Vagina (tissue), 2 donors: ENCODE measurements at regions not wholly inside any gene's neighbourhood (a gene's known extent, or its start where the extent isn't known, plus 50 kb on each side); places are given as distances from the start of the nearest gene placed in this dataset.

ENCODE experiments used
- CTCF ChIP-seq, 3 experiments: fragments of 450-650 bp in 2 of 3; fragments of 200-600 bp in 1 of 3; sonication (generic) in 1 of 3; IDR thresholded peaks; one replicate each; pipeline ENCODE4 v1.5.1; 2017 to 2019; ENCODE audit warnings: antibody characterized with exemption in 3 of 3, mild to moderate bottlenecking in 2 of 3, moderate library complexity in 2 of 3
- POLR2A ChIP-seq, 2 donors: fragments of 450-650 bp; IDR thresholded peaks; one replicate each; pipeline ENCODE4 v1.6.1; 2017; ENCODE audit warnings: antibody characterized with exemption in 2 of 2, mild to moderate bottlenecking in 2 of 2, moderate library complexity in 2 of 2
- POLR2AphosphoS5 ChIP-seq, 2 donors: sonication (generic); formaldehyde crosslinking; IDR thresholded peaks; one replicate each; pipeline ENCODE4 v1.9.0; 2017; ENCODE audit warnings: antibody characterized with exemption in 2 of 2, mild to moderate bottlenecking in 2 of 2, low read depth in 1 of 2; ENCODE audit not compliant: insufficient read depth in 1 of 2

DNA sequence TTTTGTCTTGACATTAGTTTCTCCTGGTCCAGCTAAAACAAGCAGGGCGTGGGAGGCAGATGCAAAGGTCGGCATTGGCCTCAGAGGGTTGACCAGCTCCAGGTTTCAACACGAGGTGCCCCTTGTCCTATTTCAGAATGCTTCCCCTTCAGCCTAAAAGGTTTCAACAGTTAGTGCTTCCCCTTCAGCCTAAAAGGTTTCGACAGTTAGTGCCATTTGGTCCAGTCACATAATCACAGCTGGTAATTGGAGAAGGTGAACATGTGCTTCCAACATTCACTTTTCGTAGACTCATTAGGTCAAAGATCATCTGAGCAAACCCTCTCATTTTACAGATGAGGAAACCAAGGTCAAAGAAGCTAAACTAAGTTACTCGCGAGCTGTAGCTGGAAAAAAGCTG is 270.3 kb upstream of the MAP3K1 start:
- TF ChIP-seq CTCF (IDR thresholded peaks at IDR 0.05) (no peak), POLR2A (IDR thresholded peaks at IDR 0.05) (no peak), POLR2AphosphoS5 (IDR thresholded peaks at IDR 0.05; ENCODE audit: insufficient read depth in 1 of 2, low read depth in 1 of 2) (no peak)
